OCI-LY1 (cell line): ENCODE measurements at regions not wholly inside any gene's neighbourhood (a gene's known extent, or its start where the extent isn't known, plus 50 kb on each side); places are given as distances from the start of the nearest gene placed in this dataset.

Experiments used
- CTCF ChIP-seq: fragments of 200-600 bp; sonication (generic), shearing (Covaris generic); IDR thresholded peaks from 2 replicates; pipeline ENCODE4 v1.5.1; 2017; ENCODE audit warnings: mild to moderate bottlenecking, antibody characterized with exemption, low read length, moderate library complexity, mixed read lengths
- EZH2 ChIP-seq: fragments of 200-600 bp; sonication (generic), shearing (Covaris generic); IDR thresholded peaks from 2 replicates; pipeline ENCODE4 v1.8.0; 2017; ENCODE audit warnings: borderline replicate concordance, mixed run types, mild to moderate bottlenecking, antibody characterized with exemption, low read length, moderate library complexity, mixed read lengths

- no peak for TF ChIP-seq CTCF
- no peak for TF ChIP-seq EZH2
Measured at GRCh38 chr13:111668451-111668850, 348.0 kb downstream of the TEX29 start.
